ENCODE measurements at regions not wholly inside any gene's neighbourhood (a gene's known extent, or its start where the extent isn't known, plus 50 kb on each side); places are given as distances from the start of the nearest gene placed in this dataset.

DNA sequence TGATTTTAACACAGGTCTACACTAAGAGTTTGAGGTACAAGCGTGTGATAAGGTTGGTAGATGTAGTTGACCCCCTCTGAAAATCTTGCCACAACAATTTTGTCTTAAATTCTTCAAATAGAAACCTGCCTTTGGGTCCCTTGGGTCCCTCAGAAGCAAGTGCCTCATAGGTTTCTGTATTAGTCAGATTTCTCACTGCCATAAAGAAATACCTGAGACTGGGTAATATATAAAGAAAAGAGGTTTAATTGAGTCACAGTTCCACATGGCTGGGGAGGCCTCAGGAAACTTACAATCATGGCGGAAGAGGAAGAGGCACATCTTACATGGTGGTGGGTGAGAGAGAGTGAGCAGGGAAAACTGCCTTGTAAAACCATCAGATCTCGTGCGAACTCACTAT lies 301.2 kb downstream of the MAP2K6 start:
- Histone ChIP-seq H3K27me3 (no peaks in the 10 kb centered on the region), H3K27ac (no peak overlapping the region), H3K36me3 (no peaks in the 10 kb centered on the region), H3K4me3 (no peak overlapping the region), H3K4me1 (no peaks in the 10 kb centered on the region), H3K9me3 (no peaks in the 10 kb centered on the region)
- intact Hi-C loops (cut with DNase I) = no loop called here
- no peak for TF ChIP-seq CTCF (IDR thresholded peaks at IDR 0.05)
- DNase-seq = no peak
- no peak for ATAC-seq

DNA sequence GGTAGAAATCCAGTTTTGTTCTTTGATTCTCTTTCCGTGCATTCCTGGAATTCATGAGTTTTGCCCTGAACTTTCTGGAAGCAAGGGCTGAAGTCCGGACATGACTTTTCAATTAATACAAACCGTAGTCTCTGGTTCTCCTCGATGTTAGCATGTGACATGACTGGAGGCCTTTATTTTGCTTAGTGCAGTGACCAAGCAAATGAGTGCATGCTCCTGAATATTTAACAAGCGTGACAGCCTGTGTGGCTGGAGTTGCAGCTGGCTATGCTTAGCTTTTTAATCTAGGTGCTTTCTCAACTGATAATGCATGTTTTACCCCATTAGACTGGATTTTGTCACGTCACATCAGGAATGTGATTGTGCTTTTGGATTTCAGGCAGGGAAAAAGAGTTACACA lies 302.1 kb downstream of the MAP2K6 start:
- H3K9me3 ChIP-seq = no peaks in the 10 kb centered on the region
- TF ChIP-seq CTCF (IDR thresholded peaks at IDR 0.05) = no peak
- intact Hi-C loops (cut with DNase I) = no loop called here
- no peak for DNase-seq
- H3K4me1 ChIP-seq = no peaks in the 10 kb centered on the region
- no peaks in the 10 kb centered on the region for H3K27me3 ChIP-seq
- H3K27ac ChIP-seq = no peak overlapping the region
- H3K36me3 ChIP-seq = no peaks in the 10 kb centered on the region
- ATAC-seq = no peak
- H3K4me3 ChIP-seq = no peak overlapping the region

GRCh38 chr17:69717214-69717613 lies 302.7 kb downstream of the MAP2K6 start:
- no peak for DNase-seq
- no peak for TF ChIP-seq CTCF (IDR thresholded peaks at IDR 0.05)
- intact Hi-C loops (cut with DNase I) = no loop called here
- Histone ChIP-seq H3K4me3 (no peak overlapping the region), H3K4me1 (no peaks in the 10 kb centered on the region), H3K9me3 (no peaks in the 10 kb centered on the region), H3K27me3 (no peaks in the 10 kb centered on the region), H3K36me3 (no peaks in the 10 kb centered on the region), H3K27ac (no peak overlapping the region)
- no peak for ATAC-seq

DNA sequence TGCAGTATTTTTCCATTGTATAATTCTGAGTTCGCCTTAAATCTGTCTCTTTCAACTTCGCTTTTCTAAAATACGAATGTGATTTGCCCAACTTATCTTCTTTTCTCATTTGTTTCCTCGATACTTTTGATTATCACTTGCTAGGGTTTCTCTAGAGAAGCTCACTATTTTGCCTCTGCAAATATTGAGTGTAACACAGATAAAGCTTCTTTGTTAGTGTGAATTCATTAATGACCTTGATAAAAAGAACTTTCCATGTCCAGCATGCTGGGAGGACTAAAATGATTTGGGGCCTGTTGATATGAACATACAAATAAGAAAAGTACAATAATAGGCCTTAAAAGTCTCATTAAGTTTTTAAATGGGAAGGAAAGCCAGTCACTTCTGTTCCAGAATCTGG lies 303.3 kb downstream of the MAP2K6 start:
- H3K4me3 ChIP-seq = no peak overlapping the region
- DNase-seq (no peak), ATAC-seq (no peak)
- no peaks in the 10 kb centered on the region for H3K36me3 ChIP-seq
- H3K4me1 ChIP-seq = no peaks in the 10 kb centered on the region
- intact Hi-C loops (cut with DNase I) = no loop called here
- no peak overlapping the region for H3K27ac ChIP-seq
- H3K27me3 ChIP-seq = no peaks in the 10 kb centered on the region
- no peaks in the 10 kb centered on the region for H3K9me3 ChIP-seq
- TF ChIP-seq CTCF (IDR thresholded peaks at IDR 0.05) = no peak

GRCh38 chr17:69719474-69720048 lies 305.1 kb downstream of the MAP2K6 start:
- Histone ChIP-seq H3K4me3 (no peak overlapping the region), H3K36me3 (no peaks in the 10 kb centered on the region), H3K27me3 (no peaks in the 10 kb centered on the region), H3K4me1 (no peaks in the 10 kb centered on the region), H3K9me3 (no peaks in the 10 kb centered on the region), H3K27ac (no peak overlapping the region)
- no peak for TF ChIP-seq CTCF (IDR thresholded peaks at IDR 0.05)
- DNase-seq = no peak
- no peak for ATAC-seq
- intact Hi-C loops (cut with DNase I) = no loop called here
